Caco-2 (cell line): ENCODE measurements at regions not wholly inside any gene's neighbourhood (a gene's known extent, or its start where the extent isn't known, plus 50 kb on each side); places are given as distances from the start of the nearest gene placed in this dataset.

Experiments used
- BruUV-seq: library from RNA; stranded (reverse); fragments of 400-500 nt; replicated peaks from 2 replicates; lab custom pipeline; 2021; lab: Mats Ljungman, UMichigan
- CTCF ChIA-PET: fragments of 300-600 bp; sonication (Branson Sonifier 250); formaldehyde crosslinking; loops from one replicate; lab custom pipeline; 2022; ENCODE audit warnings: antibody characterized with exemption; lab: Charles Lee
- POLR2A ChIA-PET: fragments of 300-600 bp; sonication (Branson Sonifier 250); formaldehyde crosslinking; loops from one replicate; lab custom pipeline; 2022; ENCODE audit warnings: antibody characterized with exemption; lab: Charles Lee
- DNase-seq, 2 experiments: peaks; one replicate each; pipeline versions ENCODE4 v3.0.0 to v3.0.0-alpha.2; 2020 to 2022
- H3K27me3 ChIP-seq: replicated peaks from 2 replicates; pipeline ENCODE4 v1.6.0; 2011; ENCODE audit warnings: low read length; ENCODE audit not compliant: control insufficient read depth, insufficient read depth
- H3K36me3 ChIP-seq: 2 replicates; pipeline ENCODE4 v1.5.1; 2011; ENCODE audit warnings: low read length; ENCODE audit not compliant: control insufficient read depth, insufficient read depth
- H3K4me1 ChIP-seq: fragments of 250-450 bp; sonication (Bioruptor Pico); 2 replicates; pipeline ENCODE4 v1.5.1; 2020; ENCODE audit warnings: mild to moderate bottlenecking
- H3K4me3 ChIP-seq: 2 replicates; pipeline ENCODE4 v1.5.1; 2011; ENCODE audit warnings: low read depth, mild to moderate bottlenecking, control low read depth, low read length
- H3K9me3 ChIP-seq: fragments of 250-450 bp; sonication (Bioruptor Pico); 2 replicates; pipeline ENCODE4 v1.5.1; 2020; ENCODE audit warnings: mild to moderate bottlenecking, moderate library complexity
- H3K27ac Mint-ChIP-seq: one replicate; pipeline ENCODE4 v1.8.0; 2022; ENCODE audit warnings: mixed read lengths; ENCODE audit not compliant: unreplicated experiment
- H3K27me3 Mint-ChIP-seq: one replicate; pipeline ENCODE4 v1.8.0; 2022; ENCODE audit warnings: mixed read lengths; ENCODE audit not compliant: insufficient read depth, unreplicated experiment
- H3K36me3 Mint-ChIP-seq: one replicate; pipeline ENCODE4 v1.8.0; 2022; ENCODE audit warnings: mild to moderate bottlenecking, mixed read lengths; ENCODE audit not compliant: insufficient read depth, unreplicated experiment
- H3K4me1 Mint-ChIP-seq: one replicate; pipeline ENCODE4 v1.8.0; 2022; ENCODE audit warnings: low read depth, mixed read lengths; ENCODE audit not compliant: unreplicated experiment
- H3K4me3 Mint-ChIP-seq: one replicate; pipeline ENCODE4 v1.8.0; 2022; ENCODE audit warnings: mild to moderate bottlenecking, moderate library complexity, mixed read lengths; ENCODE audit not compliant: unreplicated experiment
- H3K9me3 Mint-ChIP-seq: one replicate; pipeline ENCODE4 v1.8.0; 2022; ENCODE audit warnings: mixed read lengths; ENCODE audit not compliant: unreplicated experiment
- intact Hi-C: fragments of 100-400 bp; cut with micrococcal nuclease; formaldehyde crosslinking; loops from one replicate; pipeline ENCODE4 v1.10.0; 2022; ENCODE audit not compliant: unreplicated experiment
- TF ChIP-seq, protein P1 (sequence below), 2 experiments: fragments of 200-600 bp in 1 of 2; IDR thresholded peaks; 1 replicate in 1 of 2; 2 replicates in 1 of 2; pipeline versions ENCODE4 v1.5.1 to v1.8.0; 2011 to 2022; ENCODE audit warnings: antibody characterized with exemption in 1 of 2, control low read depth in 1 of 2, inconsistent platforms in 1 of 2, low read depth in 1 of 2, low read length in 1 of 2, mild to moderate bottlenecking in 1 of 2, moderate library complexity in 1 of 2; ENCODE audit not compliant: insufficient read depth in 1 of 2, severe bottlenecking in 1 of 2, unreplicated experiment in 1 of 2

DNA sequence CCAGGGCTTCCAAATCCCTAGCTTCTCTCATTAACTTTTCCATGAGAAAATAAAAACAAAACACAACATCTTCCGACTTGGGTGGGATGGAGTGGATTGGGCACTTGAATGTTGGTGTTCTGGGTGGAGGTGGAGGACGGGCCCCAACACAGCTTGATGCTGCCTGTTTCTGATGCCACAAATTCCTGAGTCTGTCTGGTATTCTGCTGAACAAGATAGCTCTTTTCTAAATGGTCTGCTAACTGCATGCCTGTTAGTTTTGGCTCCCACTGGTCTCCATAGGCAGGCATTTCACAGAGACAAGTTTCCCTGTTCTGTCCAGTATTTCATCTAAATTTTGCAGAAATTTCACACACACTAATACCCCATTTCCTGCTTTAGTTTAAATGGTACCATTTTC lies 160.9 kb upstream of the FZD8 start:
- BruUV-seq, result no TSS peak
- no peaks in the 10 kb centered on the region for H3K36me3 ChIP-seq
- intact Hi-C loops, result no loop called here
- H3K9me3 ChIP-seq, result no peaks in the 10 kb centered on the region
- Mint-ChIP-seq H3K27ac (no peak overlapping the region), H3K9me3 (no peaks in the 10 kb centered on the region), H3K4me1 (peaks cover 5% of the 10 kb centered on the region), H3K27me3 (peaks cover 18% of the 10 kb centered on the region), H3K36me3 (no peaks in the 10 kb centered on the region), H3K4me3 (no peak overlapping the region)
- no peaks in the 10 kb centered on the region for H3K4me1 ChIP-seq
- no peaks in the 10 kb centered on the region; the same call in 1 of the 2 replicates for H3K27me3 ChIP-seq
- TF ChIP-seq, protein P1, sequence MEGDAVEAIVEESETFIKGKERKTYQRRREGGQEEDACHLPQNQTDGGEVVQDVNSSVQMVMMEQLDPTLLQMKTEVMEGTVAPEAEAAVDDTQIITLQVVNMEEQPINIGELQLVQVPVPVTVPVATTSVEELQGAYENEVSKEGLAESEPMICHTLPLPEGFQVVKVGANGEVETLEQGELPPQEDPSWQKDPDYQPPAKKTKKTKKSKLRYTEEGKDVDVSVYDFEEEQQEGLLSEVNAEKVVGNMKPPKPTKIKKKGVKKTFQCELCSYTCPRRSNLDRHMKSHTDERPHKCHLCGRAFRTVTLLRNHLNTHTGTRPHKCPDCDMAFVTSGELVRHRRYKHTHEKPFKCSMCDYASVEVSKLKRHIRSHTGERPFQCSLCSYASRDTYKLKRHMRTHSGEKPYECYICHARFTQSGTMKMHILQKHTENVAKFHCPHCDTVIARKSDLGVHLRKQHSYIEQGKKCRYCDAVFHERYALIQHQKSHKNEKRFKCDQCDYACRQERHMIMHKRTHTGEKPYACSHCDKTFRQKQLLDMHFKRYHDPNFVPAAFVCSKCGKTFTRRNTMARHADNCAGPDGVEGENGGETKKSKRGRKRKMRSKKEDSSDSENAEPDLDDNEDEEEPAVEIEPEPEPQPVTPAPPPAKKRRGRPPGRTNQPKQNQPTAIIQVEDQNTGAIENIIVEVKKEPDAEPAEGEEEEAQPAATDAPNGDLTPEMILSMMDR (IDR thresholded peaks at IDR 0.05; ENCODE audit: insufficient read depth in 1 of 2, low read depth in 1 of 2, low read length in 1 of 2, severe bottlenecking in 1 of 2, unreplicated experiment in 1 of 2), result no peak
- CTCF ChIA-PET, result interaction anchor here (0.6 to 1.1 kb wide), 2 partner anchors 20 to 168 kb away, joined by 3 read pairs; no protein-coding TSS in a partner anchor
- POLR2A ChIA-PET, result no interaction called here
- no peak overlapping the region for H3K4me3 ChIP-seq
- DNase-seq, result no peak

DNA sequence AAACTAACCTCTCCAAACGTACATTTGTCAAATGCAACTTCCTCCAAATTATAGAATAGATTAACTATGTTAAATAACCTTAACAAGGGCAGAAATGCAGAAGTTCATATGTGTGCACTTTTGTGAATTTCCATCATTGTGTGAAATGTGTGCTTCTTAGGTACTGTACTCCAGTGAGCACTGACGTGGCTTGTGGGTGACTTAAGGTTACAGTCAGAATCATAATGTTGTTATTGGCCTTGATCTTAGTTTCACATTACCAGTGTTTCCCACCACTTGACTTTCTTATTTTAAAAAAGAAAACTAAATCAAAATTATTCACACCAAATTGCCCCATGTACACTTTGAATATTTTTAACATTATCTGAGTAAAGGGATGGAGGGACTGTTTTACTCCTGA lies 155.1 kb upstream of the FZD8 start:
- CTCF ChIA-PET, result no interaction called here
- Mint-ChIP-seq H3K27ac (no peak overlapping the region), H3K4me1 (peaks cover 1% of the 10 kb centered on the region)

DNA sequence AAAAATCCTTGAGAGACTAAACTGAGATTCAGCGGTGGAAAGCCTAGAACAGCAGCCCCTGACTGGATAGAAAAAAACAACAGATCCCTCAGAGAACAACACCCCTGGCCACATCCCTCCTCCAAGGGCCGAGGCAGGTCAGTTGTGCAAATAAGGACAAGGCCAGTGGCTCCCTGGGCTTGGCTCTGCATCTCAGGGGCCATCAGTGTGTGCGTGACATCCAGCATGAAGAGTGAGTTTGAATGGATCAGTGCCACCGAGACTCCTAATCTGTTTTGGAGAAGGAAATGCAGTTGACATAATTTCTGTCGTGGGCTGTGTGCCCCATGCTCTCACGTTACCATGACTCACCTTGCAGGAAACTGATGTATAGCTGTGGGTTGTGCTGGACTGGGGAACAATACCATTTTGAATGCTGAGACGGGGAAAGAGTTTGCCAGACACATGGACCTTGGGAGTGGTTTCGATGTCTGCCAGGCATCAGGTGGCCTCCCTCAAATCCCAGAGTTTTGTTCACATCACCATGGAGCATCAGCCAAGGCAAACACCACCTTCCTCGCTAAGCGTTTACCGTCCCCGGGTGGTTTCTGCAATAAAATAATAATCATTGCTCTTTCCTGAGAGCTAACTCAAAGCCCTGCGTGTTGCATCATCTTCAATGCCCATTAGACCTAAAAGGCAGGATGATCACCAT lies 153.2 kb upstream of the FZD8 start:
- ChIA-PET CTCF (no interaction called here), POLR2A (no interaction called here)
- Histone ChIP-seq H3K36me3 (no peaks in the 10 kb centered on the region), H3K4me3 (no peak overlapping the region), H3K9me3 (no peaks in the 10 kb centered on the region), H3K4me1 (no peaks in the 10 kb centered on the region), H3K27me3 (no peaks in the 10 kb centered on the region)
- no peaks in the 10 kb centered on the region for H3K27me3 Mint-ChIP-seq
- DNase-seq, result no peak
- intact Hi-C loops, result no loop called here
- TF ChIP-seq, protein P1 (IDR thresholded peaks at IDR 0.05; ENCODE audit: insufficient read depth in 1 of 2, low read depth in 1 of 2, low read length in 1 of 2, severe bottlenecking in 1 of 2, unreplicated experiment in 1 of 2), result no peak
- no peaks in the 10 kb centered on the region for H3K9me3 Mint-ChIP-seq
- no peak overlapping the region for H3K27ac Mint-ChIP-seq
- no TSS peak for BruUV-seq
- H3K4me3 Mint-ChIP-seq, result no peak overlapping the region
- H3K36me3 Mint-ChIP-seq, result no peaks in the 10 kb centered on the region
- peaks cover 7% of the 10 kb centered on the region for H3K4me1 Mint-ChIP-seq

More for the DNA sequence above, 155.1 kb upstream of the FZD8 start:
- no peaks in the 10 kb centered on the region for H3K27me3 ChIP-seq
- POLR2A ChIA-PET, result no interaction called here
- Mint-ChIP-seq H3K4me3 (no peak overlapping the region), H3K27me3 (peaks cover 1% of the 10 kb centered on the region), H3K36me3 (no peaks in the 10 kb centered on the region), H3K9me3 (no peaks in the 10 kb centered on the region)
- intact Hi-C loops, result no loop called here
- H3K36me3 ChIP-seq, result no peaks in the 10 kb centered on the region
- H3K4me1 ChIP-seq, result no peaks in the 10 kb centered on the region
- DNase-seq, result no peak
- TF ChIP-seq, protein P1 (IDR thresholded peaks at IDR 0.05; ENCODE audit: insufficient read depth in 1 of 2, low read depth in 1 of 2, low read length in 1 of 2, severe bottlenecking in 1 of 2, unreplicated experiment in 1 of 2), result no peak
- BruUV-seq, result no TSS peak
- H3K4me3 ChIP-seq, result no peak overlapping the region
- no peaks in the 10 kb centered on the region for H3K9me3 ChIP-seq
